Loucy (cell line): ENCODE measurements at regions not wholly inside any gene's neighbourhood (a gene's known extent, or its start where the extent isn't known, plus 50 kb on each side); places are given as distances from the start of the nearest gene placed in this dataset.

Experiments used
- H2AFZ ChIP-seq: fragments of 200-600 bp; sonication (generic); 2 replicates; pipeline ENCODE4 v1.6.0; 2016; ENCODE audit warnings: antibody characterized with exemption, mild to moderate bottlenecking, low read length, moderate library complexity
- H3F3A ChIP-seq: fragments of 200-600 bp; 2 replicates; pipeline ENCODE4 v1.6.0; 2016; ENCODE audit warnings: antibody characterized with exemption, low read depth, mild to moderate bottlenecking
- H3K27me3 ChIP-seq: fragments of 200-600 bp; sonication (generic); 2 replicates; pipeline ENCODE4 v1.6.1; 2014; ENCODE audit warnings: low read length, mild to moderate bottlenecking; ENCODE audit not compliant: insufficient read depth, poor library complexity, severe bottlenecking
- H3K36me3 ChIP-seq: fragments of 200-600 bp; sonication (generic); 2 replicates; pipeline ENCODE4 v1.6.1; 2016; ENCODE audit warnings: low read length; ENCODE audit not compliant: insufficient read depth
- H3K4me1 ChIP-seq: fragments of 200-600 bp; sonication (generic); 2 replicates; pipeline ENCODE4 v1.5.1; 2014; ENCODE audit warnings: low read length, mild to moderate bottlenecking; ENCODE audit not compliant: insufficient read depth, poor library complexity, severe bottlenecking
- H3K4me2 ChIP-seq: fragments of 200-600 bp; sonication (generic); 2 replicates; pipeline ENCODE4 v1.6.0; 2014; ENCODE audit warnings: antibody characterized with exemption, low read length, low read depth, mild to moderate bottlenecking; ENCODE audit not compliant: poor library complexity, severe bottlenecking
- H3K4me3 ChIP-seq: fragments of 200-600 bp; sonication (generic); 2 replicates; pipeline ENCODE4 v1.5.1; 2014; ENCODE audit warnings: low read length, mild to moderate bottlenecking, mixed read lengths; ENCODE audit not compliant: poor library complexity, severe bottlenecking
- H3K79me2 ChIP-seq: fragments of 200-600 bp; sonication (generic); 2 replicates; pipeline ENCODE4 v1.6.1; 2014; ENCODE audit warnings: low read length; ENCODE audit not compliant: insufficient read depth
- H3K9ac ChIP-seq: fragments of 200-600 bp; sonication (generic); 2 replicates; pipeline ENCODE4 v1.6.0; 2014; ENCODE audit warnings: mild to moderate bottlenecking, low read depth, low read length, moderate library complexity; ENCODE audit not compliant: poor library complexity, severe bottlenecking
- H3K9me2 ChIP-seq: fragments of 200-600 bp; sonication (generic); replicated peaks from 2 replicates; pipeline ENCODE4 v1.6.1; 2016; ENCODE audit warnings: low read depth, low read length, mixed read lengths
- H3K9me3 ChIP-seq: fragments of 200-600 bp; sonication (generic); 2 replicates; pipeline ENCODE4 v1.6.1; 2014; ENCODE audit warnings: mild to moderate bottlenecking, antibody characterized with exemption, low read length, low read depth; ENCODE audit not compliant: insufficient read depth
- H4K20me1 ChIP-seq: fragments of 200-600 bp; sonication (generic); 2 replicates; pipeline ENCODE4 v1.6.0; 2014; ENCODE audit warnings: antibody characterized with exemption, low read length, mild to moderate bottlenecking; ENCODE audit not compliant: insufficient read depth, poor library complexity, severe bottlenecking
- CTCF ChIP-seq: fragments of 200-600 bp; sonication (generic); conservative IDR thresholded peaks from 2 replicates; pipeline ENCODE4 v1.5.1; 2014; ENCODE audit warnings: mild to moderate bottlenecking, antibody characterized with exemption, low read length
- EZH2phosphoT487 ChIP-seq: fragments of 200-600 bp; IDR thresholded peaks from 2 replicates; pipeline ENCODE4 v1.6.1; 2018; ENCODE audit warnings: antibody characterized with exemption, mild to moderate bottlenecking, moderate library complexity, borderline replicate concordance

GRCh38 chr16:63496282-63496681 is 1460.0 kb upstream of the CDH8 start:
- Histone ChIP-seq H3F3A (no peaks in the 10 kb centered on the region), H4K20me1 (no peaks in the 10 kb centered on the region), H3K9me3 (no peaks in the 10 kb centered on the region), H3K79me2 (no peaks in the 10 kb centered on the region), H3K4me1 (no peaks in the 10 kb centered on the region), H3K4me3 (no peak overlapping the region), H2AFZ (no peak overlapping the region), H3K9me2 (no peaks in the 10 kb centered on the region), H3K4me2 (no peak overlapping the region), H3K36me3 (no peaks in the 10 kb centered on the region), H3K27me3 (no peaks in the 10 kb centered on the region), H3K9ac (no peak overlapping the region)
- TF ChIP-seq CTCF (no peak), EZH2phosphoT487 (no peak)

GRCh38 chr16:63488955-63489354 is 1452.7 kb upstream of the CDH8 start:
- no peaks in the 10 kb centered on the region; the same call in 1 of the 2 replicates for H3K9me3 ChIP-seq
- no peaks in the 10 kb centered on the region for H3K79me2 ChIP-seq
- no peaks in the 10 kb centered on the region for H3K9me2 ChIP-seq
- no peak overlapping the region for H2AFZ ChIP-seq
- no peak overlapping the region for H3K9ac ChIP-seq
- no peak overlapping the region for H3K4me2 ChIP-seq
- no peaks in the 10 kb centered on the region for H4K20me1 ChIP-seq
- no peaks in the 10 kb centered on the region for H3K27me3 ChIP-seq
- no peaks in the 10 kb centered on the region for H3F3A ChIP-seq
- H3K4me3 ChIP-seq, result no peak overlapping the region
- H3K36me3 ChIP-seq, result no peaks in the 10 kb centered on the region
- no peaks in the 10 kb centered on the region for H3K4me1 ChIP-seq
- TF ChIP-seq EZH2phosphoT487 (no peak), CTCF (no peak)

GRCh38 chr16:63481060-63481459 is 1444.8 kb upstream of the CDH8 start:
- no peaks in the 10 kb centered on the region for H3K4me1 ChIP-seq
- no peaks in the 10 kb centered on the region for H3K79me2 ChIP-seq
- H3K36me3 ChIP-seq, result no peaks in the 10 kb centered on the region
- no peaks in the 10 kb centered on the region for H3K9me3 ChIP-seq
- H3K4me2 ChIP-seq, result no peak overlapping the region
- H3F3A ChIP-seq, result no peaks in the 10 kb centered on the region
- H3K9ac ChIP-seq, result no peak overlapping the region
- H3K4me3 ChIP-seq, result no peak overlapping the region
- no peak overlapping the region for H2AFZ ChIP-seq
- TF ChIP-seq EZH2phosphoT487, result no peak
- TF ChIP-seq CTCF, result no peak
- H3K9me2 ChIP-seq, result no peaks in the 10 kb centered on the region
- no peaks in the 10 kb centered on the region for H3K27me3 ChIP-seq
- no peaks in the 10 kb centered on the region for H4K20me1 ChIP-seq
